ENCODE measurements at regions not wholly inside any gene's neighbourhood (a gene's known extent, or its start where the extent isn't known, plus 50 kb on each side); places are given as distances from the start of the nearest gene placed in this dataset.

DNA sequence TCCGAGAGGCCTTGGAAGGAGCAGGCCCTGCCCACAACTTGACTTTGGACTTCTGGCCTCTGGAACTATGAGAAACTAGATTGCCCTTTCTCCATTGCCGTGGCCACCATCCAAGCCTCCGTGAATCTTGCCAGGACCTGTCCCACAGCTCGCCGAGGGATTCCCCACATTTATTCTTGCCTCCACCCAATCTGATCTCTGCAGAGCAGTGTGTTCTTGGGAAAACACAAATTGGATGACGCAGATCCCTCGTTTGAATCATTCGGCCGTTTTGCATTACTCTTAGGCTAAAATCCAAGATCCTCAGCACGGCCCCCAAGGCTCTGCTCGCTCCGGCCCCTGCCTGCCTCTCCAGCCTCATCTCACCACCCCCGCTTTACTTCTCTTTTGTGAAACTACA is 364.2 kb downstream of the ZNF516 start:
- no peaks in the 10 kb centered on the region for H3F3A ChIP-seq (ENCODE audit: insufficient read depth, low read depth)
- DNase-seq, result no peak
- H4K20me1 ChIP-seq (ENCODE audit: insufficient read depth), result no peaks in the 10 kb centered on the region
- H2AFZ ChIP-seq, result no peak overlapping the region
- H3K4me1 ChIP-seq (replicated peaks; ENCODE audit: insufficient read depth), result no peaks in the 10 kb centered on the region
- ChIA-PET CTCF (no interaction called here), POLR2A (ENCODE audit: unreplicated experiment) (no interaction called here)
- no peak overlapping the region for H3K27ac ChIP-seq
- no peak overlapping the region for H3K4me3 ChIP-seq
- H3K27me3 ChIP-seq (ENCODE audit: insufficient read depth, low read depth), result peaks cover 46% of the 10 kb centered on the region; the same call in 1 of the 2 replicates
- H3K79me2 ChIP-seq (ENCODE audit: low read depth), result no peaks in the 10 kb centered on the region
- H3K36me3 ChIP-seq (ENCODE audit: low read depth), result no peaks in the 10 kb centered on the region
- BruUV-seq (replicated peaks), result no TSS peak
- H3K9me3 ChIP-seq (ENCODE audit: insufficient read depth, low read depth), result no peaks in the 10 kb centered on the region
- no peak overlapping the region for H3K4me2 ChIP-seq
- no peaks in the 10 kb centered on the region for H3K9me2 ChIP-seq (ENCODE audit: insufficient read depth)
- TF ChIP-seq, protein P1, sequence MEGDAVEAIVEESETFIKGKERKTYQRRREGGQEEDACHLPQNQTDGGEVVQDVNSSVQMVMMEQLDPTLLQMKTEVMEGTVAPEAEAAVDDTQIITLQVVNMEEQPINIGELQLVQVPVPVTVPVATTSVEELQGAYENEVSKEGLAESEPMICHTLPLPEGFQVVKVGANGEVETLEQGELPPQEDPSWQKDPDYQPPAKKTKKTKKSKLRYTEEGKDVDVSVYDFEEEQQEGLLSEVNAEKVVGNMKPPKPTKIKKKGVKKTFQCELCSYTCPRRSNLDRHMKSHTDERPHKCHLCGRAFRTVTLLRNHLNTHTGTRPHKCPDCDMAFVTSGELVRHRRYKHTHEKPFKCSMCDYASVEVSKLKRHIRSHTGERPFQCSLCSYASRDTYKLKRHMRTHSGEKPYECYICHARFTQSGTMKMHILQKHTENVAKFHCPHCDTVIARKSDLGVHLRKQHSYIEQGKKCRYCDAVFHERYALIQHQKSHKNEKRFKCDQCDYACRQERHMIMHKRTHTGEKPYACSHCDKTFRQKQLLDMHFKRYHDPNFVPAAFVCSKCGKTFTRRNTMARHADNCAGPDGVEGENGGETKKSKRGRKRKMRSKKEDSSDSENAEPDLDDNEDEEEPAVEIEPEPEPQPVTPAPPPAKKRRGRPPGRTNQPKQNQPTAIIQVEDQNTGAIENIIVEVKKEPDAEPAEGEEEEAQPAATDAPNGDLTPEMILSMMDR (conservative IDR thresholded peaks at IDR 0.05), result no peak
- no peak for TF ChIP-seq EZH2 (IDR thresholded peaks at IDR 0.05; ENCODE audit: low read depth)
- intact Hi-C loops (cut with micrococcal nuclease; ENCODE audit: unreplicated experiment), result no loop called here

DNA sequence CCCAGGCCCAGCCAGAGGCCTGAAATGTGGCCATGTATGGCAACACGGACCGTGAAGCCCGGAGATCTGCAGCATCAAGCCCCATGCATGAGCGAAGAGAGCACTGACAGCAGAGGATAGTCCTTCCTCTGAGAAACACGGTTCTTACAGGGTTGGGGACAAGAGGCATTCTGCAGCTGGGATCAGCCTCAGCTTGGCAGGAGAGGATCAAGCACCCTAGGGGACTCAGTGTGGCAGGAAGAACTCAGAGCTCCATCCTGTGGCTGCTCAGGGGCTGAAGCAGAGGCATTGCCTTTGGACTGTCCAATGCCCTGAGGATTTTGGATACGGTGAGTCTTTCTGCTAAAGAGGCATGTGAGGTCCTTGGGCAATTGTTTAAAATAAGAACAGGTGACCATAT is 368.7 kb downstream of the ZNF516 start:
- Histone ChIP-seq H3K36me3 (ENCODE audit: low read depth) (no peaks in the 10 kb centered on the region), H3K27me3 (ENCODE audit: insufficient read depth, low read depth) (peaks cover 36% of the 10 kb centered on the region; the same call in 1 of the 2 replicates), H3K27ac (no peak overlapping the region), H3K79me2 (ENCODE audit: low read depth) (no peaks in the 10 kb centered on the region), H3F3A (ENCODE audit: insufficient read depth, low read depth) (no peaks in the 10 kb centered on the region), H3K4me1 (replicated peaks; ENCODE audit: insufficient read depth) (no peaks in the 10 kb centered on the region), H3K4me2 (no peak overlapping the region), H4K20me1 (ENCODE audit: insufficient read depth) (no peaks in the 10 kb centered on the region), H3K9me2 (ENCODE audit: insufficient read depth) (no peaks in the 10 kb centered on the region), H2AFZ (no peak overlapping the region), H3K4me3 (no peak overlapping the region), H3K9me3 (ENCODE audit: insufficient read depth, low read depth) (no peaks in the 10 kb centered on the region)
- POLR2A ChIA-PET (ENCODE audit: unreplicated experiment), result no interaction called here
- no peak for DNase-seq
- intact Hi-C loops (cut with micrococcal nuclease; ENCODE audit: unreplicated experiment), result no loop called here
- TF ChIP-seq, protein P1 (conservative IDR thresholded peaks at IDR 0.05), result no peak
- TF ChIP-seq EZH2 (IDR thresholded peaks at IDR 0.05; ENCODE audit: low read depth), result no peak
- CTCF ChIA-PET, result no interaction called here
- BruUV-seq (replicated peaks), result no TSS peak

- Histone ChIP-seq H3K27me3 (ENCODE audit: insufficient read depth, low read depth) (peaks cover 14% of the 10 kb centered on the region; the same call in 1 of the 2 replicates), H3K27ac (no peak overlapping the region), H3K9me3 (ENCODE audit: insufficient read depth, low read depth) (no peaks in the 10 kb centered on the region), H3K36me3 (ENCODE audit: low read depth) (no peaks in the 10 kb centered on the region), H3K4me2 (no peak overlapping the region), H4K20me1 (ENCODE audit: insufficient read depth) (no peaks in the 10 kb centered on the region), H2AFZ (no peak overlapping the region), H3F3A (ENCODE audit: insufficient read depth, low read depth) (no peaks in the 10 kb centered on the region), H3K4me1 (replicated peaks; ENCODE audit: insufficient read depth) (no peaks in the 10 kb centered on the region), H3K79me2 (ENCODE audit: low read depth) (no peaks in the 10 kb centered on the region), H3K4me3 (no peak overlapping the region), H3K9me2 (ENCODE audit: insufficient read depth) (no peaks in the 10 kb centered on the region)
- POLR2A ChIA-PET (ENCODE audit: unreplicated experiment), result no interaction called here
- intact Hi-C loops (cut with micrococcal nuclease; ENCODE audit: unreplicated experiment), result no loop called here
- no peak for DNase-seq
- CTCF ChIA-PET, result no interaction called here
- no peak for TF ChIP-seq EZH2 (IDR thresholded peaks at IDR 0.05; ENCODE audit: low read depth)
- TF ChIP-seq, protein P1 (conservative IDR thresholded peaks at IDR 0.05), result no peak
- BruUV-seq (replicated peaks), result no TSS peak
Measured at GRCh38 chr18:76121011-76121410, 374.0 kb downstream of the ZNF516 start.
